AG04450 (cell line): ENCODE measurements at regions not wholly inside any gene's neighbourhood (a gene's known extent, or its start where the extent isn't known, plus 50 kb on each side); places are given as distances from the start of the nearest gene placed in this dataset.

Source experiments
- CTCF ChIA-PET: fragments of 300-600, 350-600 bp; formaldehyde crosslinking; extraction: SDS; loops from one replicate; lab custom pipeline; 2022; ENCODE audit warnings: antibody characterized with exemption, inconsistent platforms; lab: Charles Lee
- POLR2A ChIA-PET: fragments of 350-600 bp; formaldehyde crosslinking; extraction: SDS; loops from one replicate; lab custom pipeline; 2021; ENCODE audit warnings: antibody characterized with exemption, inconsistent platforms; lab: Yijun Ruan, JAX
- DNase-seq: peaks from one replicate; pipeline ENCODE4 v3.0.0-alpha.2; 2011; ENCODE audit warnings: low read depth, low spot score
- H3K27ac ChIP-seq: one replicate; pipeline ENCODE4 v1.5.1; 2012; ENCODE audit warnings: low read depth, low read length, control low read depth
- H3K27me3 ChIP-seq: one replicate; pipeline ENCODE4 v1.6.0; 2012; ENCODE audit warnings: low read length; ENCODE audit not compliant: control insufficient read depth, insufficient read depth
- H3K4me3 ChIP-seq: 2 replicates; pipeline ENCODE4 v1.5.1; 2011; ENCODE audit warnings: mild to moderate bottlenecking, low read depth, low read length, control low read depth
- H3K9me3 ChIP-seq: 2 replicates; pipeline ENCODE4 v1.5.1; 2012; ENCODE audit warnings: low read length; ENCODE audit not compliant: control insufficient read depth, insufficient read depth
- CTCF ChIP-seq: IDR thresholded peaks from 2 replicates; pipeline ENCODE4 v1.5.1; 2011; ENCODE audit warnings: low read depth, low read length, control low read depth, inconsistent platforms

DNA sequence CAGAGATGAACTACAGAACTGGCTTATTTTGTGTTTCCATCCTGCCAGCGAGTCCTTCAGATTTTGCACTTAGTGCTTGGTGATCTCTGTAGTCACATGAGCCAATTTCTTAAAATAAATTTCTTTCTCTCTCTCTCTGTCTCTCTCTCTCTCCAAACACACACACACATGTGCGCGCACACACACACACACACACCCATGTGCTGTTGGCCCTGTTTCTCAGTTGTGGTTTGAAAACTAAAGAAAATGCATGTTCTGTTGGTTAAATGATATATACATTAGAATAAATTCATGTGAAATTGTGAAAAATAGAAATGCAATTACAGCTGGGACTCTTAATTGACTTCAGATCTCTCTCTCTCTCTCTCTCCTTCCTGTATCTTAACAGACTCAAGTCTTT is 399.3 kb downstream of the FAT4 start:
- no peaks in the 10 kb centered on the region for H3K27me3 ChIP-seq

DNA sequence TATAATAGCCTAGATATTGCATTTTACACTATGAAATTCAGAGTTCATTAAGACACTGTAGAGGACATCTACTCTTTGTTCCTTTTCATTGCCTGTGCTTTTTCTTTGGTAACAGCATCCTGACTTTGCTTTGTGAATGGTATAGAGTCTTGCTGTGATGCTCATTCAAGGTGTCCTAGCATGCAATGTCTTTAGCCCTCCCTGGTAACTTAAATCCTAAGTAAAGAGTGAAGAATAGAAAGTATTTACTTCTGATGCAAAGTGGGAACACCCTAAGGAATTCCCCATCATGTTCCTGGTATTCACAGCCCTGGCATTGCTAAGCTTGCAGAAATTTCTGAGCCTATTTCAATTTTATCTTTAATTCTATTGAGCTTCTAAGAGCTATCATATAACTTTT is 400.1 kb downstream of the FAT4 start:
- H3K27ac ChIP-seq, result no peak overlapping the region
- H3K4me3 ChIP-seq, result no peak overlapping the region
- no peak for DNase-seq
- ChIA-PET POLR2A (no interaction called here), CTCF (no interaction called here)
- H3K9me3 ChIP-seq, result no peaks in the 10 kb centered on the region
- no peak for TF ChIP-seq CTCF
- no peaks in the 10 kb centered on the region for H3K27me3 ChIP-seq

More for the DNA sequence above, 399.3 kb downstream of the FAT4 start:
- H3K4me3 ChIP-seq, result no peak overlapping the region
- no peak overlapping the region for H3K27ac ChIP-seq
- POLR2A ChIA-PET, result no interaction called here
- TF ChIP-seq CTCF, result no peak
- no peaks in the 10 kb centered on the region for H3K9me3 ChIP-seq
- CTCF ChIA-PET, result no interaction called here
- DNase-seq, result no peak

DNA sequence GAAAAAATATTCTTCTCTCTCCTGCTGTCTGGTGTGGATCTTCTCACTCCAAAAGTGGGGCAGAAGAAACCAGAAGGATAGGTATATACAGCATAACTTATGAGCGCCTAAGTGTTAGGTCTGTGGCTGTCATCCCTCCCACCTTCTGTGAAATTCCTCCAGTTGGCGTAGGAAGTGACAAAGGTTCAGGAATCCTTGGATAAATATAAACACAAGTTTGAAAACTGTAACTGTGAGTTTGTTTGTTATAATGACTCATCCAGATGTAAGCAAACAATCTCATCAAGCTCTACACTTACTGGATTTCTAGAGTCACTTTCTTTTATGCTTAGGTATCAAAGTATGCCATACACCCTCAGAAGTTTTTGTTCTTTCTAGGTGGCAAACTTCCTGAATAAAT is 405.2 kb downstream of the FAT4 start:
- Histone ChIP-seq H3K27me3 (no peaks in the 10 kb centered on the region), H3K4me3 (no peak overlapping the region), H3K27ac (no peak overlapping the region), H3K9me3 (no peaks in the 10 kb centered on the region)
- DNase-seq, result no peak
- no peak for TF ChIP-seq CTCF
- ChIA-PET CTCF (no interaction called here), POLR2A (no interaction called here)

DNA sequence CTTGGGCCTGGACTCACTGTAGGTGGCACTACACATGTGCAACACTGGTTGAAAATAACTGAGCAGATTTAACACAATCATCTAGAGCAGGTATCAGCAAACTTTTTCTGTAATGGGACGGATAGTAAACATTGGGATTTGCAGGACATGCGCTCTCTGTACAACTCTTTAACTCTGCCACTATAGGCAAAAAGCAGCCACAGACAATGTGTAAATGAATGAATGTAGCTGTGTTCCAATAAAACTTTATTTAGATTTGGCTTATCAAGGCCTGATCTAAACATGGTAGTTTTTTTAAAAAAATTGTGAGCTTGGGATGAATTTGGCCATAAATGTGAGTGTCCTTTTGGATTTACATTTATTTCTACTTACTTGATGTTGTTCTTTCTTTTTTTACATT is 407.3 kb downstream of the FAT4 start:
- CTCF ChIA-PET, result no interaction called here
- no peaks in the 10 kb centered on the region for H3K9me3 ChIP-seq
- TF ChIP-seq CTCF, result no peak
- POLR2A ChIA-PET, result no interaction called here
- no peak overlapping the region for H3K4me3 ChIP-seq
- no peak overlapping the region for H3K27ac ChIP-seq
- H3K27me3 ChIP-seq, result no peaks in the 10 kb centered on the region
- DNase-seq, result no peak

- ChIA-PET POLR2A (no interaction called here), CTCF (interaction anchor here (1.0 kb wide), 1 partner anchor 409 kb away, joined by 5 read pairs; no protein-coding TSS in a partner anchor)
- Histone ChIP-seq H3K27me3 (no peaks in the 10 kb centered on the region), H3K4me3 (no peak overlapping the region), H3K27ac (no peak overlapping the region), H3K9me3 (no peaks in the 10 kb centered on the region)
- no peak for DNase-seq
- no peak for TF ChIP-seq CTCF
These were observed 411.3 kb downstream of the FAT4 start for GRCh38 chr4:125725957-125726525.
